Keratinocyte (primary cell): ENCODE measurements at regions not wholly inside any gene's neighbourhood (a gene's known extent, or its start where the extent isn't known, plus 50 kb on each side); places are given as distances from the start of the nearest gene placed in this dataset.

ENCODE experiments used
- DNase-seq: peaks from one replicate; pipeline ENCODE4 v3.0.0-alpha.2; 2011; ENCODE audit warnings: low read depth, missing footprints, low spot score
- FAIRE-seq: peaks from 2 replicates; lab custom pipeline; 2011; peaks lifted over from hg19 to GRCh38; lab: Jason Lieb, UNC
- H2AFZ ChIP-seq: 2 replicates; pipeline ENCODE4 v1.6.0; 2012; ENCODE audit warnings: low read length, control low read depth, inconsistent platforms; ENCODE audit not compliant: control insufficient read depth
- H3K27ac ChIP-seq: 2 replicates; pipeline ENCODE4 v1.5.1; 2011; ENCODE audit warnings: low read length; ENCODE audit not compliant: control insufficient read depth, insufficient read depth
- H3K27me3 ChIP-seq: 3 replicates; pipeline ENCODE4 v1.6.0; 2011; ENCODE audit warnings: low read length; ENCODE audit not compliant: control insufficient read depth, insufficient read depth; ENCODE audit errors: extremely low read depth
- H3K36me3 ChIP-seq, 2 experiments: 2 replicates in 1 of 2; 3 replicates in 1 of 2; pipeline ENCODE4 v1.5.1; 2011; ENCODE audit warnings: low read length in 2 of 2, mild to moderate bottlenecking in 1 of 2; ENCODE audit not compliant: control insufficient read depth in 2 of 2, insufficient read depth in 2 of 2; ENCODE audit errors: extremely low read depth in 1 of 2
- H3K4me1 ChIP-seq: 3 replicates; pipeline ENCODE4 v1.5.1; 2011; ENCODE audit warnings: low read length; ENCODE audit not compliant: control insufficient read depth, insufficient read depth; ENCODE audit errors: extremely low read depth
- H3K4me2 ChIP-seq: 3 replicates; pipeline ENCODE4 v1.6.0; 2011; ENCODE audit warnings: low read depth, low read length; ENCODE audit not compliant: control insufficient read depth, insufficient read depth; ENCODE audit errors: extremely low read depth
- H3K4me3 ChIP-seq, 3 experiments: fragments of 200-600 bp in 1 of 3; sonication (generic) in 1 of 3; 2 replicates in 2 of 3; 3 replicates in 1 of 3; pipeline ENCODE4 v1.5.1; 2011 to 2016; ENCODE audit warnings: low read length in 3 of 3, mild to moderate bottlenecking in 3 of 3, control low read depth in 2 of 3, inconsistent platforms in 1 of 3, low read depth in 1 of 3, mixed read lengths in 1 of 3, mixed run types in 1 of 3, moderate library complexity in 1 of 3; ENCODE audit not compliant: control insufficient read depth in 2 of 3, insufficient read depth in 2 of 3; ENCODE audit errors: extremely low read depth in 1 of 3
- H3K79me2 ChIP-seq: 2 replicates; pipeline ENCODE4 v1.6.0; 2012; ENCODE audit warnings: low read length; ENCODE audit not compliant: control insufficient read depth, insufficient read depth
- H3K9ac ChIP-seq: 3 replicates; pipeline ENCODE4 v1.6.0; 2011; ENCODE audit warnings: low read length; ENCODE audit not compliant: control insufficient read depth, insufficient read depth; ENCODE audit errors: extremely low read depth
- H3K9me1 ChIP-seq: 3 replicates; pipeline ENCODE4 v1.6.0; 2011; ENCODE audit warnings: low read length; ENCODE audit not compliant: control insufficient read depth, insufficient read depth; ENCODE audit errors: extremely low read depth
- H3K9me3 ChIP-seq: 2 replicates; pipeline ENCODE4 v1.5.1; 2012; ENCODE audit warnings: low read depth, low read length; ENCODE audit not compliant: control insufficient read depth
- H4K20me1 ChIP-seq: 3 replicates; pipeline ENCODE4 v1.6.0; 2011; ENCODE audit warnings: low read length; ENCODE audit not compliant: control insufficient read depth, insufficient read depth; ENCODE audit errors: extremely low read depth
- CTCF ChIP-seq, 3 experiments: IDR thresholded peaks in 1 of 3; conservative IDR thresholded peaks in 1 of 3; optimal IDR thresholded peaks in 1 of 3; 2 replicates in 2 of 3; 3 replicates in 1 of 3; pipeline versions ENCODE3 to v1.5.1; 2011; ENCODE audit warnings: low read length in 3 of 3, mild to moderate bottlenecking in 3 of 3, moderate library complexity in 2 of 3, control low read depth in 1 of 3, inconsistent platforms in 1 of 3; ENCODE audit not compliant: insufficient read depth in 2 of 3; ENCODE audit errors: extremely low read depth in 1 of 3
- EZH2 ChIP-seq: IDR thresholded peaks from one replicate; pipeline ENCODE4 v1.6.1; 2012; ENCODE audit warnings: inconsistent platforms, mild to moderate bottlenecking, low read length, moderate library complexity
- dilution Hi-C: fragments of 300-500 bp; cut with MboI; formaldehyde crosslinking; loops from one replicate; pipeline ENCODE4 v1.7.0; 2020; ENCODE audit warnings: low sequenced_read_pairs; ENCODE audit not compliant: extremely low pct_ligation_motif_present

GRCh38 chr9:120098584-120098983 is 481.4 kb downstream of the CDK5RAP2 start:
- Histone ChIP-seq H2AFZ (no peak overlapping the region), H3K4me3 (no peak overlapping the region), H3K27ac (no peak overlapping the region), H3K9me1 (no peaks in the 10 kb centered on the region), H3K4me1 (no peaks in the 10 kb centered on the region), H3K9me3 (no peaks in the 10 kb centered on the region), H3K4me2 (no peak overlapping the region), H3K36me3 (no peaks in the 10 kb centered on the region), H3K9ac (no peak overlapping the region), H3K79me2 (no peaks in the 10 kb centered on the region), H3K27me3 (no peaks in the 10 kb centered on the region), H4K20me1 (no peaks in the 10 kb centered on the region)
- FAIRE-seq = no peak
- DNase-seq = no peak
- TF ChIP-seq CTCF (optimal IDR thresholded peaks at IDR 0.05 in 1 of 3, IDR thresholded peaks at IDR 0.05 in 1 of 3, conservative IDR thresholded peaks at IDR 0.05 in 1 of 3; ENCODE audit: extremely low read depth in 1 of 3, insufficient read depth in 2 of 3, low read length in 3 of 3) (no peak), EZH2 (no peak)
- dilution Hi-C loops = no loop called here

- no peaks in the 10 kb centered on the region for H3K79me2 ChIP-seq
- H4K20me1 ChIP-seq = no peaks in the 10 kb centered on the region
- no peak for TF ChIP-seq EZH2
- no peak for TF ChIP-seq CTCF (optimal IDR thresholded peaks at IDR 0.05 in 1 of 3, IDR thresholded peaks at IDR 0.05 in 1 of 3, conservative IDR thresholded peaks at IDR 0.05 in 1 of 3; ENCODE audit: extremely low read depth in 1 of 3, insufficient read depth in 2 of 3, low read length in 3 of 3)
- H2AFZ ChIP-seq = no peak overlapping the region
- H3K4me2 ChIP-seq = no peak overlapping the region
- no peak overlapping the region for H3K27ac ChIP-seq
- DNase-seq = no peak
- FAIRE-seq = no peak
- dilution Hi-C loops = no loop called here
- no peaks in the 10 kb centered on the region for H3K27me3 ChIP-seq
- H3K4me1 ChIP-seq = no peaks in the 10 kb centered on the region
- H3K9ac ChIP-seq = no peak overlapping the region
- H3K36me3 ChIP-seq = no peaks in the 10 kb centered on the region
- no peaks in the 10 kb centered on the region for H3K9me3 ChIP-seq
- H3K4me3 ChIP-seq = no peak overlapping the region
- no peaks in the 10 kb centered on the region for H3K9me1 ChIP-seq
Observed at GRCh38 chr9:120091206-120091605, 488.8 kb downstream of the CDK5RAP2 start.
